NCI-H446 treated with DMSO at 0.1 percent for 48 hours (cell line): ENCODE measurements at regions not wholly inside any gene's neighbourhood (a gene's known extent, or its start where the extent isn't known, plus 50 kb on each side); places are given as distances from the start of the nearest gene placed in this dataset.

ENCODE experiments used
- DNase-seq: peaks from one replicate; lab custom pipeline; 2025; lab: John Stamatoyannopoulos, UW

DNA sequence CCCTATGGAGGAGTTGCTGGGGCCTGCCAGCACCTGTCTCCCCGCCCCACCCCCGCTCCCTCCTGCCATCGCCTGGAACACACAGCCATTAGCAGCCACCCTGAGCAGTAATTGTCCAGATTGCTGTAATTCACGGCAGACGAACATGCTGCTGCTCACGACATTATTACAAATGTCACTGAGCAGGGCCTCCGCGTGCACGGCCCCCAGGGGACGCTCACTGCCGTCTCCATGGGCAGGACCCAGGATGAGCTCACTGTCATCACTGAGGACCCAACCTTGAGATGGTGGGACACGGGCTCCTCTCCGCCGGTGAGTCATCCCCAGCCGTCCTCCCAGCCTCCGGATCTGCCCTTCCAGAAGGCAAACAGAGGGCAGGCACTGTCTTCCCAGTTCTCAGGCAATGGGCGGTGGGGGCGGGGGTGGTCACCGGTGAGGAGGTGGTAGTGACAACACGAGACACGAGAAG, 100.4 kb downstream of the RFLNA start:
- DNase-seq, result no peak

- DNase-seq, result peak; percentile 8
Observed at GRCh38 chr12:124394462-124395128, 99.7 kb downstream of the RFLNA start.

DNA sequence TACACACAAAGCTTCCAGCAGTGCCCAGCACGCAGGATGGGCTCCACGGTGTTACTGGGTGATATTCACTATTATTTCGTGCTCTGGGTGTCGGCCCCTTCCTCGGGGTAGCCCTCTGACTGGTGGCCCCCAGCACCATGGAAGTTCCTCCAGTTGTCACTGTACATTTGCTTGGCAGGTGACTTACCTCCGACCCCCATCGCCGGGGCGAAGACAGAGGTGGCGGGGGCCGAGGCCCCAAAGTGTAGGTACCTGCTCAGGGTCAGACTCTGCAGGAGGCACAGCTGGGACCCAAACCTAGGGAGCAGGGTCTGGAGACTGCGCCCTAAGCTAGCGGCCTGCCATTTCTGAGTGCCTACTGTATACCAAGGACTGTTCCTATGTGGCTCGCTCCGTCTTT, 98.9 kb downstream of the RFLNA start:
- no peak for DNase-seq

- DNase-seq, result no peak
Observed at GRCh38 chr12:124393414-124393790, 98.5 kb downstream of the RFLNA start.

- peak; percentile 51 for DNase-seq
Observed at GRCh38 chr12:124392667-124393413, 97.9 kb downstream of the RFLNA start.

DNA sequence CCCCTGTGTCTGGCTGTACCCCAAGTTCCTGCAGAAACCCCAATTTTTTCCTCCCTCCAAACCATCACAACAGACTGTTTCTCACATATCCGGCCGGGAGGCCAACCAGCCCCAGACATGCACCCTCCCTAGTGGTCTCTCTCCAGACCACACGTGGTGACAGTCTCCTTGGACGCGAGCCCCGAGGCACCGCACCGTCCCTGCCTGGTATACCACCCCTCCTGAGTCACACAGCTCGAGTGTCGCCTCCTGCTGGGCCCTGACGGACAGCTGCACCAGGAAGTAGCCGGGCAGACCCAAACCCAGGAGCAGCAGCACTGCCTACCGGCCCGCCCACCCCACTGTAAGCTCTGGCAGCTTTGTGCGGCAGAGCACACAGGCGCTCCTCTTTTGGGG, 97.4 kb downstream of the RFLNA start:
- DNase-seq, result no peak

GRCh38 chr12:124391340-124392261, 96.7 kb downstream of the RFLNA start:
- no peak for DNase-seq

DNA sequence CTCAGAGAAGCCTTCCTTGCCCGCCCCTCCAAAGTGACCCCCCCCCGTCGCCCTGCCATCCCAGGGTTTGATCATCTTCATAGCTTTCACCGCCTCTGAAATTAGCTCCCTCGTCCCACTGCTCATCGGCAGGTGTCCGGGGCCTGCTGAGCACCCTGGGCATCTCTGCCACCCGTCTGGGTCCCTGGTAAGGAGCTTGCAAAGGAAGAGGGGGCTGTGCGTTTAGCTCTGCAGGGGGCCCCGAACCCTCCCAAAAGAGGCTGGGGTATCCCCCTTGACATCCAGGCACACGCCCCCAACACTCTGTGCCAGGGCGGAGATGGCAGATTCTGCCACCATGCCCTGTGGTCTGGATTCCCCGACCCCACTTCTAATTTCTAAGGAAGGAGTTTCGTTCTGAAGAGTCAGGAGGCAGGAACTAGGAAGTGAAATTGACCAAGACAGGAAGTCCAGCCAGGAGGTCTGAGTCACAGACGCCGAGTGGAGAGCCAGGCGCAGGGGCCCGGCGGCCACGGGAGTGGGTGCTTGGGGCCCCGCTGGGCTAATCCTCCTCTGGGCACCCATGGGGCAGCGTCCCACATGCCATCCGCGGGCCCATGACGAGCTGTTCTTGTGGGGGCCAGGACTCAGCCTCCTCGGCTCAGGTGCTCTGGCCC, 95.7 kb downstream of the RFLNA start:
- no peak for DNase-seq

- DNase-seq, result no peak
Observed at GRCh38 chr12:124389725-124390441, 95.0 kb downstream of the RFLNA start.

DNA sequence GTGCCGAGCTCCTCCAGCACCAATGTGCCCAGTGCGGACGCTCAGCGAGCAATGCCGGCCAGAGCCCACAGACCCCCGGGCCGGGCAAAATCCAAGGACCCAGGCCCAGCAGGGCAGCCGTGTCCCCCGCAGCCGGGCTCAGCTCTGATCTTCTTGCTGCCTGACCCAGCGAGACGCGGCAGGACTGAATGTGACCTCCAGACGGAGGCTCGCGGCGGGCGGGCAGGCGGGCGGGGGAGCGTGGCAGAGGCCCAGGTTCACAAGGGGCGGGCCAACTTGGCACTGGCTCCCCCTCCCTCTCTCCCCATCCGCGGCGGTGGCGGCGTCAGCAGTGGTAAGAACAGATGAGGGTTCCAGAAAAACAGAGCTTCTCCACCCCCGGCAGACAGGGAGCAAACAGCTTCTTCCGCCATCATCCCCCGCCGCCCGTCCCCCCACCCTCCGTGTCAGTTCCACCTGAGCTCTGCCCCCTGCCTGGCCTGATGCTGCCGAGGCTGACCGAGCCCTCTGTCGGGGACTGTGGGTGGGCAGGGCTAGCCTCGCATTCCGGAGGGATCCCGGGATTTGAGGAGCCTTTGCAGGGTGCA, 94.3 kb downstream of the RFLNA start:
- DNase-seq, result no peak

DNA sequence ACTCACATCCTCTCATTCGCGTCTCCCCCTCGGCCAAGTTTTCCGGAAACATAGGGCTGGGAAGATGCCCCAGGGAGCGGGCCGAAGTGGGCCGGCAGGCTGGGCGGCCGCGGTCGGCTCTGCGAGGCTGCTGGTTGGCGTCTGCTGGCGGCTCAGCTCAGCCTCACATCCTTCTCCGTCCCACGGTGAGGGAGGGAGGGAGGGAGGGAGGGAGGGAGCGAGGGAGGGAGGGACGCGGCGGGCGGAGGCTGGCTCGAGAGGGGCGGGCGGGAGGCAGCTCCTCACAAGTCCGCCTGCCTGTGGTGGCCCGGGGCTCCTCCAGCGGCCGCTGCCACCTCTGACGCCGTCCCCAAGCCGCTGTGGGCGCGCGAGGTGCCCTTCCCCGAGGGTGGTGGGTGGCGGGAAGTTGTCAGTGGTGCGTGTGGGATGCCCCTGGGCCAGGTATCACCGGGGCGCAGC, 93.8 kb downstream of the RFLNA start:
- DNase-seq, result no peak

DNA sequence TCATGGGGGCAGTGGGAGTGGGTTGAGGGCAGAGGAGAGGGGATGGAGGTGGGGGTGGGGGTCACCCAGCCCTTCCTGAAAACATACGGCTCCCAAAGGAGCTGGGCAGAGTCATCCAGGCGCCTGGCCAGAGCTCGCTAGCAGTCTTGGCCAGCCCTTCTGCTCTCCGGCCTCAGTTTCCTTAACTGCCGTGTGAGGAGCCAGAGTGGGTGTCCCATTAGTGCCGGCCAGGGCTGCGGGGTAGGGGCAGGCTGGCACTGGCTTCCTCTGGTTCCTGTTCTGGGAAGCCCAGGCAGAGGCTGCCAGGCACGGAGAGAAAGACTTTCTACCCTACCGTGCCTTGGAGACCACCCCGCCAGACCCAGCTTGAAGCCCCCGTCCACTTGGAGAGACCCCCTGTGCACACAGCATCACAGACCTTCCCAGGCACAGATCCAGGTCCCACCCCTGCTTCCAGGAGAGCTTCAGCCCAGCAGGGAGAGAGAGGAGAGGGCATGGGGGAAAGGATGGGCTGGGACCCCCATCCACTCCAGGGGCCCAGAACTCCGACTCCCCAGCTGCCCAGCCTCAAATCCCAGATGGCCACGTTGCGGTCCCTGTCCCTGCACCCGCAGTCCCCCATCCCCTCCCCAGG, 93.3 kb downstream of the RFLNA start:
- DNase-seq, result no peak

- DNase-seq, result no peak
Observed at GRCh38 chr12:124387528-124387911, 92.6 kb downstream of the RFLNA start.

DNA sequence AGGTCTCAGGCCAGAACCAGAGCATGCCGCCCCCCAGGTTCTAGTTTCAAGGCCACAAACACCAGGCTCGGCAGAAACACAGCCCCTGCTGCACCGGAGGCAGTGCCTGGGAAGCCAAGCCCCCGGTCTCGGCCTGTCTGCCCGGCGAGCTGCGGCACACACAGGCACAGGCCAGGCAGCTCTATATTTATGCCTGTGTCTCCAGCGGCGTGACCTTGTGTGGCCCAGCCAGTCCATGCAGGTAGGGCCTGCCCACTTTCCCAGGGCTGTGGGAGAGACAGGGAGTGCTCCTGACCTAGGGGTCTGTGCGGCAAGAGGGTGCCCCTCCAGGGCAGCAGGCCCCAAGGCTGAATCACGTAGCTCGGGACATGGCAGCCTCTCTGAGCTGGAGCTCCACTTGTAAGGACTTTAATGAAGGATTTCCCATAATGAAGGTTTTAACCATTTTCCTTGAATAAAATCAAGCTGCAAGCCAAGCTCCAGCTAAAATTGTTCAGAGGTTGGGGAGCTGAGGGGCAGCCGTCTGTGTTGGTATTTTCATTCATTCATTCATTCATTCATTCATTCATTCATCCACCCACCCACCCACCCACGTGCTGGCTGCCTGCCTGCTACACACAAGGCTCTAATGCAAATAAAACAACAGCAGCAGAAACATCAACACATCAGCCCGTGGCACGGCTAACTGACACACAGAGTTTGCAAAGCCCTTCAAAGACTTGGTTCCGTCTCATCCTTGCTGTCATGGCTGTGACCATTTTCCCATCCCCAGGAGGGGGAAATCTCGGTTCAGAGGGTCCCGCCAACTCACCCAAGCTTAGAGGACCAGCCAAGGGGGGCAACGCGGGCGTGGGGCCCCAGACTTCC, 92.0 kb downstream of the RFLNA start:
- DNase-seq, result no peak

DNA sequence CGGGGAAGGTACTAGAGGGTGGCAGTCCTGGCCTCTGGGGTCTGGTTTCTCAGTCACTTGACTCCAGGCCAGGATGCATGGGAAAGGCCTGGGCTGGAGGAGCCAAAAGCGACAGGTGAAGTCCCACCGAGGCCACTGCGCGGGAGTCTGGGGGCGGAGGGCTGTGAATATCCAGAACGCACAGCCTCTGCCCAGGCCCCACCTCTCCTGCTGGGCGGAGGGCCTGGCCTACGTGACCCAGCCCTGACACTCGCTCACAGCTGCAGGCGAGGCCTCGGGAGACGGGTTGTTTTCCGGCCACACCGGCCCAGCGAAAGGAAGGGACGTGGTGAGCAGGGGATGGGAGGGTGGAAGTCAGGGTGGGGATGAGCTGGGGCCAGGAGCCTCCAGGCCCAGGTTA, 91.2 kb downstream of the RFLNA start:
- DNase-seq, result no peak

DNA sequence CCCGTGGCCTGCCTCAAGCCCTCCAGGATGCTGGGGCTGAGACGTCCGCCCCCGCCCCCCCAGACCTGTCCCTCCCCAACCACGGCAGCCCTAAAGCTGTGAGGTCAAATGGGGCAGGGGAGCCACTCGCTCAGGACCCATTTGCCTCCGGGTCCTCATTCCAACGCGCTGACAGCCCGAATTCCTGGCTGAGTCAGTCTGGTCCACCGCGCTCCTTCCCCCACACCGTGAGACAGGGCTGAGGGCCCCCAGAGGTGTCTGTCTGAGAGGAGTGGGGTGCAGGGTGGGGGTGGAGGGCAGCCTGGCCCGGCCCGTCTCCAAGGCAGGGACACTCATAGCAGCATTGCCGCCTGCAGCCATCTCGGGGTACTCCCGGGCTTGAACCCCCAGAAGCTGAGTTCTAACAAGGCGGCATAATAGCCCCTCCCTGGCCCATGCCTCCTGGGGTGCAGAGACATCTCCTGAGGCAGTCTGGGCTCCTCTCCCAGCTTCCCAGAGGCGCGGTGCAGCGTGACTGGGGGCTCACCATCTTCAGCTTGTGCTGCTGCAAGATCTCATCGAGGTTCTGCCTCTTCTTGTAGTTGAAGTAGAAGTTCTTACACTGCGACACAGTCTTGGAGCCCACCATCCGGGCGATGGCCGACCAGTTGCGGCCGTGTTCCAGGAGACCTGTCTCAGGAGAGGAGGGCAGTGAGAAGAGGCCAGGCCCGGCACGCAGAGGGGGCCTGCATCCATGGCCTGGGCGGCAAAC, 90.5 kb downstream of the RFLNA start:
- DNase-seq, result no peak

GRCh38 chr12:124384299-124384894, 89.5 kb downstream of the RFLNA start:
- no peak for DNase-seq

- no peak for DNase-seq
Observed at GRCh38 chr12:124383028-124383427, 88.1 kb downstream of the RFLNA start.
